ENCODE measurements at regions not wholly inside any gene's neighbourhood (a gene's known extent, or its start where the extent isn't known, plus 50 kb on each side); places are given as distances from the start of the nearest gene placed in this dataset.

GRCh38 chr9:19994296-19994695 lies 205.5 kb upstream of the SLC24A2 start:
- H3K9me3 Mint-ChIP-seq = peaks cover 2% of the 10 kb centered on the region
- H3K36me3 Mint-ChIP-seq (ENCODE audit: low read depth) = no peaks in the 10 kb centered on the region
- H3K4me1 Mint-ChIP-seq = peaks cover 8% of the 10 kb centered on the region
- H3K27me3 Mint-ChIP-seq (ENCODE audit: low read depth) = no peaks in the 10 kb centered on the region
- TF ChIP-seq CTCF (conservative IDR thresholded peaks at IDR 0.05) = no peak
- DNase-seq (ENCODE audit: low read depth, low spot score) = no peak
- H3K4me3 Mint-ChIP-seq = no peak overlapping the region
- H3K27ac Mint-ChIP-seq (ENCODE audit: unreplicated experiment) = no peak overlapping the region

DNA sequence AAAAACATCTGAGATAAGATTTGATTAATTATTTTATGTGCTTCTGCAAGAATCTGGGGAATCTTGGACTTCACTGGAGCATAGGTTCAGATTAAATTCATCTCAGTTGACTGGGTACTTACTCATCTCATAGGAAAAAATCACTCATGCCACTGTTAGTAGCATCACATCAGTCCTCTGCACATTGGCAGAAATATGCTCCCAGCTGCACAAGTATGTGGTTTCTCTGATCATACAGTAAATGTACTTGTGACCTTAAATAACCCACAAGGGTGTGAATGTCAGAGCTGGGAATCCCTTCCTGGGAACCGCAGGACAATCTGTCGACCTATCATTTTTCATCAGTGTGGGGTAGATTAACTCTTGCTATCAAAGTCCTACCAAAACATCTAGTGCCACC lies 203.7 kb upstream of the SLC24A2 start:
- Mint-ChIP-seq H3K27me3 (ENCODE audit: low read depth) (no peaks in the 10 kb centered on the region), H3K4me1 (no peaks in the 10 kb centered on the region), H3K9me3 (peaks cover 2% of the 10 kb centered on the region), H3K27ac (ENCODE audit: unreplicated experiment) (no peak overlapping the region), H3K4me3 (no peak overlapping the region), H3K36me3 (ENCODE audit: low read depth) (no peaks in the 10 kb centered on the region)
- DNase-seq (ENCODE audit: low read depth, low spot score) = no peak
- TF ChIP-seq CTCF (conservative IDR thresholded peaks at IDR 0.05) = no peak

GRCh38 chr9:19989213-19989612 lies 200.4 kb upstream of the SLC24A2 start:
- Mint-ChIP-seq H3K27ac (ENCODE audit: unreplicated experiment) (no peak overlapping the region), H3K4me3 (no peak overlapping the region), H3K27me3 (ENCODE audit: low read depth) (no peaks in the 10 kb centered on the region), H3K9me3 (peaks cover 4% of the 10 kb centered on the region), H3K4me1 (no peaks in the 10 kb centered on the region), H3K36me3 (ENCODE audit: low read depth) (no peaks in the 10 kb centered on the region)
- no peak for DNase-seq (ENCODE audit: low read depth, low spot score)
- no peak for TF ChIP-seq CTCF (conservative IDR thresholded peaks at IDR 0.05)

GRCh38 chr9:19988281-19988680 lies 199.4 kb upstream of the SLC24A2 start:
- H3K27me3 Mint-ChIP-seq (ENCODE audit: low read depth) = no peaks in the 10 kb centered on the region
- H3K27ac Mint-ChIP-seq (ENCODE audit: unreplicated experiment) = no peak overlapping the region
- H3K4me3 Mint-ChIP-seq = no peak overlapping the region
- no peaks in the 10 kb centered on the region for H3K36me3 Mint-ChIP-seq (ENCODE audit: low read depth)
- H3K9me3 Mint-ChIP-seq = peaks cover 4% of the 10 kb centered on the region
- TF ChIP-seq CTCF (conservative IDR thresholded peaks at IDR 0.05) = no peak
- peak; percentile 22 for DNase-seq (ENCODE audit: low read depth, low spot score)
- no peaks in the 10 kb centered on the region for H3K4me1 Mint-ChIP-seq

DNA sequence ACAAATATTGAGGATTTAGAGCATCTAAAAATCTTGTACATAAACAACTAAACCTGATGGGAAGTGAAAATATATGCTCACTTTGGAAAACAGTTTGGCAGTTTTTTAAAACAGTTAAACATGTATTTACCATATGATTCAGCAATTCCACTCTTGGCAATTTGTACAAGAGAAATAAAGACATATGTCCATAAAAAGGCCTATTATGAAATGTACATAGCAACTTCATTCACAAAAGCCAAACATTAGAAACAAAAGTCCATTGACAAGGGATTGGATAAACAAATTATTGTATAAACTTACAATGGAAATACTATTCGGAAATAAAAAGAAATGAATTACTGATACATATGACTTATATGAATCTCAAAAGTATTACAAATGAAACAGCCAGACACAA lies 196.2 kb upstream of the SLC24A2 start:
- DNase-seq (ENCODE audit: low read depth, low spot score) = no peak
- no peaks in the 10 kb centered on the region for H3K27me3 Mint-ChIP-seq (ENCODE audit: low read depth)
- H3K9me3 Mint-ChIP-seq = peaks cover 4% of the 10 kb centered on the region
- no peaks in the 10 kb centered on the region for H3K36me3 Mint-ChIP-seq (ENCODE audit: low read depth)
- TF ChIP-seq CTCF (conservative IDR thresholded peaks at IDR 0.05) = no peak
- no peaks in the 10 kb centered on the region for H3K4me1 Mint-ChIP-seq
- no peak overlapping the region for H3K4me3 Mint-ChIP-seq
- H3K27ac Mint-ChIP-seq (ENCODE audit: unreplicated experiment) = no peak overlapping the region

- no peak for TF ChIP-seq CTCF (conservative IDR thresholded peaks at IDR 0.05)
- Mint-ChIP-seq H3K27ac (ENCODE audit: unreplicated experiment) (no peak overlapping the region), H3K9me3 (peaks cover under 1% of the 10 kb centered on the region), H3K4me3 (no peak overlapping the region), H3K36me3 (ENCODE audit: low read depth) (no peaks in the 10 kb centered on the region), H3K27me3 (ENCODE audit: low read depth) (no peaks in the 10 kb centered on the region), H3K4me1 (peaks cover 5% of the 10 kb centered on the region)
- DNase-seq (ENCODE audit: low read depth, low spot score) = no peak
Observed at GRCh38 chr9:19976226-19976625, 187.4 kb upstream of the SLC24A2 start.
